HPDE6-E6E7 (cell line): ENCODE measurements at regions not wholly inside any gene's neighbourhood (a gene's known extent, or its start where the extent isn't known, plus 50 kb on each side); places are given as distances from the start of the nearest gene placed in this dataset.
"Not testable (repeated sequence)": the region's sequence is repeated elsewhere in the genome, so short reads cannot be mapped to it uniquely, and the experiment has no call there.

Experiments used
- DNase-seq: peaks from one replicate; pipeline ENCODE4 v3.0.0; 2011; ENCODE audit warnings: missing footprints; ENCODE audit errors: extremely low spot score

DNA sequence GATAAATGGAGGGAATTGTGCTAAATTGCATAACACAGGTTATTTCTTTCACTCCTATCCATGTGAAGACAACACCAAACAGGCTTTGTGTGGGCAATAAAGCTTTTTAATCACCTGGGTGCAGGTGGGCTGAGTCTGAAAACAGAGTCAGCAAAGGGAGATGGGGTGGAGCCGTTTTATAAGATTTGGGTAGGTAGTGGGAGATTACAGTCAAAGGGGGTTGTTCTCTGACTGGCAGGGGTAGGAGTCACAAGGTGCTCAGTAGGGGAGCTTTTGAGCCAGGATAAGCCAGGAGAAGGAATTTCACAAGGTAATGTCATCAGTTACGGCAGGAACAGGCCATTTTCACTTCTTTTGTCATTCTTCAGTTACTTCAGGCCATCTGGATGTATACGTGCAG lies 358.8 kb upstream of the LRP1B start:
- not testable (repeated sequence) for DNase-seq

- DNase-seq = no peak
These were observed 353.3 kb upstream of the LRP1B start for GRCh38 chr2:142484111-142484510.

DNA sequence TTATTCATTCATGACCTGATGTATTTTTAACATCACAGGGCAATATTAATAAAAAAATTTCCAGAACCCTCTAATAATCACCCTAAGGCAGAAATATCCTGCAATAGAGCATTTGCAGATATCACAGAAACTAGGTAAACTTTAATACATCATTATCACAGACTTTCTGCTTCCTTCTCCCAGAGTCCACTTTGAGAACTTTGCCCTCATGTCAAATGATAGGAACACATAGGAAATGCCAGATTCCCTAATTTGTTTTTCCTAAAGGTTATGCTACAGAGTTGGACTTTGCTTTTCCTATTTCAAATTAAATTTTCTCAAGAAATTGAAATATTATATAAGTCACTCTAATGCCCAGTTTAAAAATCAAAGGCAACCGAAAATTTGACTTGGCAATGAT lies 352.8 kb upstream of the LRP1B start:
- no peak for DNase-seq

- no peak for DNase-seq
These were observed 347.4 kb upstream of the LRP1B start for GRCh38 chr2:142478206-142478605.

DNA sequence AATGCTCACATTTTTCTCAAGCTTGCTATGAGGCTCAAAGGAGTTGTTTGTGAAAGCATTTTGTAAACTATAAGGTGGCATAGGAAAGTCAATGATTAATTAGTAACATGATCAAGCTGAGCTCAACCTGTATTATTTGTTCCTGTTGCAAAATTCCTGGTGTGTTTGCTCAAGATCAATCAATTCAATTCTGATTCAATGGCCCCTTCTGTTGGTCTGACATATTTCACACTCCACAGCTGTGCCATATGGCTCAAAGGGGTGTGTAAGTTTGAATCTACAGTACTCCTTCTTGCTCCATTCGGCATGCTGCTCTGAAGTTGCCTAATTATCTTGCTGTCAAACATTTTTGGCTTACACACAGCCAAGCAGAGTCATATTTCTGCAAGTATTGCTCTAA lies 341.6 kb upstream of the LRP1B start:
- DNase-seq = no peak

GRCh38 chr2:142467321-142467720 lies 336.5 kb upstream of the LRP1B start:
- DNase-seq = no peak

DNA sequence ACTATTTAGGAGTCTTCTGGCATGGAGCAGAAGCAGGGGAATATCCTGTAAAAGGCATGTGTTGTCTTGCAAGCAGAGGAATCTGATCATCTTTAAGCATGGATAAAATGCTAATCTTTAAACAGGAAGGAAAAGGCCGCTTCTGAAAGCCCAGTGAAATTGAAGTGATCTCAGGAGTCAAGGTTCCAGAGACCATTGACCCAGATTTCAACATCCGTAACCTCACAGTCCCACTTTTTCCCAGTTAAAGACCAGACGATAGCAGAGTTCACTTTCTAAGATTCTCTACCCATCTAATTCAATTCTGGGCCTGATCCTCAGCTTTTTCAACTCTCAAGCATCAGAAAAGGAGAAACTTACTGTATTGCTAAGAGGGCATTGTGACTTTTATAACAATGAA lies 332.2 kb upstream of the LRP1B start:
- no peak for DNase-seq

- DNase-seq = no peak
These were observed 331.5 kb upstream of the LRP1B start for GRCh38 chr2:142462306-142462705.

GRCh38 chr2:142445551-142446072 lies 314.8 kb upstream of the LRP1B start:
- no peak for DNase-seq

DNA sequence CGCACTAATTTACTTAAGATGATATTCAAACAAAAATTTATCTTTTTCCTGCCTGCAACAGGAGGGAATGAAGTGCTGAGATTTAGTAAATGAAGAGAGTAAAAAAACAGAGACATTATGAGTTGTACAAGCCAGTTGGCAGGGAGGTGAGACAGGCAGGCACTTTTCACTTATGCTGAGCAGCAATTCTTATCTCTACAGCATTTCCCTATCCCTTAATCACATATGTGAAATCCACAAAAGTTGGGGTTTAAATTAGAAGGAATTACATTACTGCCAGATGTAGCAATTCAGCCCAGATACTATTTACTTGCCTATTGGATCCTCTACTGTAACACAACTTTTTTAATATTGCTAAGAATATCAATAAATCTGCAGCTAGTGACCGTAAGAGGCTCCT lies 314.2 kb upstream of the LRP1B start:
- no peak for DNase-seq

- no peak for DNase-seq
These were observed 305.0 kb upstream of the LRP1B start for GRCh38 chr2:142435847-142436246.

DNA sequence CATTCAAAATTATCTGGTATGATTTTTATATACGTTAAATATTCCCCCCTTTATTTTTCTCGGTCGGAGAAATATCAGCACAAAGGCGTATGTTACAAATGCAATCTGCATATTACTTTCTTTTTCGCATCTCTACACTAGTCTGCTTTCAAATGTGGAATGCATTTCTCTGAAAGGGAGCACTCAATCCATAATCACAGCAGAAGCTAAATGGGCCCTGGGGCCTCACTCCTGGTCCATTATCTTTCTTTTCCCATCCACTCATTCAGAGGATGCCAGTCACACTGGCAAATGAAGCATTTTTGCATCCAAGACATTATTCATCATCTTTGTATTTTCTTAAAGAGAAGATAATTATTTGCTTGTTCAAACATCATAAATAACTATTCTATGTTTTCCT lies 295.2 kb upstream of the LRP1B start:
- no peak for DNase-seq

- no peak for DNase-seq
These were observed 294.7 kb upstream of the LRP1B start for GRCh38 chr2:142425551-142425950.

DNA sequence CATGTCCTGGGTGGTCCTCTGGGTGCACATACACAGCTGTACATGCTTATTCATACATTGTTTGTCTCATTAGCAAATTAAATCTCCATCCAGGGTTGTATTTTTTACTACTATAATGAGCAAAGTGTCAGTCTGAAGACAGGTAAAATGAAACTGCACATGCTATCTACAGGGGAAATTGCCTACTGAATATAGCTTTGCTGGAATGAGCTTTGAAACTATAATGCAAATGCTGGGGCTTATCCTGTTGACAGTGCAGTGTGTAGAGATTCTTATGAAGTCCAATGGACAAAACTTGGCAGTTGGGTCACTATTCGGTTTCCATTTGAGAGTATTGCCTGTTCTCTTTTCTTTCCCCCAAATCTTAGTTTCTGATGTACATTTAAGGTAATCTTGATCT lies 292.8 kb upstream of the LRP1B start:
- no peak for DNase-seq

DNA sequence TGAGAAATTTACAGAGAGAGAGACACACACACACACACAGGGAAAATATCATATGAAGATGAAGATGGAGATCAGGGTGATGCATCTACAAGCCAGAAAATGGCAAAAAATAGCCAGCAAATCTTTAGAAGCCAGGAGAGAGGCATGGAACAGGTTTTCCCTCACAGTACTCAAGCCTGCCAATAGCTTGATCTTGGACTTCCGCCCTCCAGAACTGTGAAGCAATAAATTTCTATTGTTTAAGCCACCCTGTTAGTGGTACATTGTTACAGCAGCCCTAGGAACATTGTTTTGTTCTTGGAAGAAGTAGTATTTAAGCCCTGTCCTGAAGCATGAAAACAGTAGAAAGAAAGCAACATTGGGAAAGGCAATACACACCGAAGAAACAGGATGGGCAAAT lies 292.0 kb upstream of the LRP1B start:
- no peak for DNase-seq

- DNase-seq = no peak
These were observed 291.2 kb upstream of the LRP1B start for GRCh38 chr2:142422041-142422440.

- DNase-seq = not testable (repeated sequence)
These were observed 287.9 kb upstream of the LRP1B start for GRCh38 chr2:142418699-142419098.

GRCh38 chr2:142416996-142417395 lies 286.2 kb upstream of the LRP1B start:
- DNase-seq = no peak

GRCh38 chr2:142415461-142415860 lies 284.6 kb upstream of the LRP1B start:
- no peak for DNase-seq

DNA sequence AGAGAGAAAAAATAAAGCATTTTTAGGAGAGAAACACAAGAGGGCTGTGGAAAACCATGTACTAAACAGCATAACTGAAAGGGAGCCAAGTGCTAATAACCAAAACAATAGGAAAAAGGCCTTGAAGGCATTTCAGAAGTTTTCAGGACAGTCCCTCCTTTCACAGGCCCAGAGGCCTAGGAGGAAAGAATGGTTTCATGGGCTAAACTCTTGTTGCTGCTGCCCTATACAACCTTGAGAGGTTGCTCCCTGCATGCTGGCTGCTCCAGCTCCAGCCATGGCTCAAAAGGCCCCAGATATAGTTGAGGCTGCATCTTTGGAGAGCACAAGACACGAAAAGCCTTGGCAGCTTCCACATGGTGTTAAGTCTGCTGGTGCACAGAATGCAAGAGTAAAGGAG lies 267.4 kb upstream of the LRP1B start:
- no peak for DNase-seq

GRCh38 chr2:142395291-142395690 lies 264.5 kb upstream of the LRP1B start:
- DNase-seq = no peak

- DNase-seq = no peak
These were observed 249.6 kb upstream of the LRP1B start for GRCh38 chr2:142380372-142380771.

- DNase-seq = not testable (repeated sequence)
These were observed 231.3 kb upstream of the LRP1B start for GRCh38 chr2:142362069-142362468.

- peak; percentile 3 for DNase-seq
These were observed 216.9 kb upstream of the LRP1B start for GRCh38 chr2:142347751-142348150.

GRCh38 chr2:142339261-142339660 lies 208.4 kb upstream of the LRP1B start:
- DNase-seq = no peak
